Ishikawa (cell line): ENCODE measurements at regions not wholly inside any gene's neighbourhood (a gene's known extent, or its start where the extent isn't known, plus 50 kb on each side); places are given as distances from the start of the nearest gene placed in this dataset.

Experiments used
- CEBPB ChIP-seq: IDR thresholded peaks from 2 replicates; pipeline ENCODE4 v1.6.1; 2012
- CREB1 ChIP-seq: IDR thresholded peaks from 2 replicates; pipeline ENCODE4 v1.6.1; 2012; ENCODE audit warnings: low read depth
- EGR1 ChIP-seq: IDR thresholded peaks from 2 replicates; pipeline ENCODE4 v1.6.1; 2012
- EP300 ChIP-seq: IDR thresholded peaks from 2 replicates; pipeline ENCODE4 v1.6.1; 2012; ENCODE audit warnings: borderline replicate concordance
- FOXM1 ChIP-seq: IDR thresholded peaks from 2 replicates; pipeline ENCODE4 v1.6.1; 2012; ENCODE audit warnings: low read depth, borderline replicate concordance
- MAX ChIP-seq: IDR thresholded peaks from 2 replicates; pipeline ENCODE4 v1.6.1; 2012
- NFIC ChIP-seq: IDR thresholded peaks from 2 replicates; pipeline ENCODE4 v1.6.1; 2012
- RAD21 ChIP-seq: IDR thresholded peaks from 2 replicates; pipeline ENCODE4 v1.6.1; 2012; ENCODE audit warnings: low read depth
- REST ChIP-seq: IDR thresholded peaks from 2 replicates; pipeline ENCODE4 v1.6.1; 2012; ENCODE audit warnings: low read depth, mild to moderate bottlenecking
- TAF1 ChIP-seq: IDR thresholded peaks from 2 replicates; pipeline ENCODE4 v1.6.1; 2012; ENCODE audit warnings: low read depth, mild to moderate bottlenecking
- TCF12 ChIP-seq: IDR thresholded peaks from 2 replicates; pipeline ENCODE4 v1.6.1; 2012; ENCODE audit warnings: low read depth
- TEAD4 ChIP-seq: IDR thresholded peaks from 2 replicates; pipeline ENCODE4 v1.6.1; 2012
- USF1 ChIP-seq: IDR thresholded peaks from 2 replicates; pipeline ENCODE4 v1.6.1; 2012
- YY1 ChIP-seq: IDR thresholded peaks from 2 replicates; pipeline ENCODE4 v1.6.1; 2012; ENCODE audit warnings: low read depth
- ZBTB7A ChIP-seq: IDR thresholded peaks from 2 replicates; pipeline ENCODE4 v1.6.1; 2012; ENCODE audit warnings: low read depth

GRCh38 chr2:2732331-2733119 lies 401.4 kb upstream of the MYT1L start:
- TF ChIP-seq ZBTB7A: no peak
- no peak for TF ChIP-seq EP300
- no peak for TF ChIP-seq TAF1
- no peak for TF ChIP-seq RAD21
- no peak for TF ChIP-seq EGR1
- TF ChIP-seq FOXM1: no peak
- no peak for TF ChIP-seq USF1
- no peak for TF ChIP-seq CREB1
- no peak for TF ChIP-seq CEBPB
- no peak for TF ChIP-seq TEAD4

DNA sequence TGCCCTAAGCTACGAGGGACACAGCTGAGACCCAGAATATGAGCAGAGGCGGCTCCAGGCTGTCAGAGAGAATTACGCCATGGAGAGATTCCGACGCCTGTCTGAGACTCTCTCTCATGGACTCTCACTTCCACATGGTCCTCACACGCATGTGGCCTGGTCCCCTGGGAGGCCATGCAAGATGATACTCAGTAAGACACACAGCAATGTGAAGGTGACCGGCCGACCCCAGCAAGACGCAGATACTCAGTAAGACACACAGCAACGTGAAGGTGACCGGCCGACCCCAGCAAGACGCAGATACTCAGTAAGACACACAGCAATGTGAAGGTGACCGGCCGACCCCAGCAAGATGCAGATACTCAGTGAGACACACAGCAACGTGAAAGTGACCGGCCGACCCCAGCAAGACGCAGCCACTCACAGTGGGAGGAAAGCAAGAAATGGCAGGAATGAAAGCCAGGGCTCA lies 400.8 kb upstream of the MYT1L start:
- no peak for TF ChIP-seq EP300
- TF ChIP-seq YY1: no peak
- no peak for TF ChIP-seq REST
- TF ChIP-seq TEAD4: no peak
- no peak for TF ChIP-seq USF1
- no peak for TF ChIP-seq NFIC
- no peak for TF ChIP-seq MAX
- TF ChIP-seq TCF12: no peak
- TF ChIP-seq EGR1: no peak
- TF ChIP-seq TAF1: no peak
- no peak for TF ChIP-seq CEBPB
- no peak for TF ChIP-seq CREB1
- TF ChIP-seq FOXM1: no peak
- no peak for TF ChIP-seq RAD21
- TF ChIP-seq ZBTB7A: no peak

GRCh38 chr2:2731101-2731815 lies 400.2 kb upstream of the MYT1L start:
- TF ChIP-seq NFIC (no peak), YY1 (no peak), FOXM1 (no peak), TAF1 (no peak), CREB1 (no peak), REST (no peak), EP300 (no peak), EGR1 (no peak), MAX (no peak), ZBTB7A (no peak), TEAD4 (no peak), USF1 (no peak), TCF12 (no peak), RAD21 (no peak), CEBPB (no peak)

GRCh38 chr2:2730301-2730833 lies 399.3 kb upstream of the MYT1L start:
- TF ChIP-seq NFIC (no peak), RAD21 (no peak), ZBTB7A (no peak), MAX (no peak), FOXM1 (no peak), YY1 (no peak), USF1 (no peak), CREB1 (no peak), CEBPB (no peak), EP300 (no peak)
